ENCODE measurements at regions not wholly inside any gene's neighbourhood (a gene's known extent, or its start where the extent isn't known, plus 50 kb on each side); places are given as distances from the start of the nearest gene placed in this dataset.

GRCh38 chr2:183250061-183250460, 125.8 kb downstream of the NUP35 start:
- no peak for FAIRE-seq
- TF ChIP-seq POLR2A (IDR thresholded peaks at IDR 0.05; ENCODE audit: low read depth, low read length) (no peak), POLR2AphosphoS5 (IDR thresholded peaks at IDR 0.05; ENCODE audit: low read depth, low read length) (no peak), TAF1 (IDR thresholded peaks at IDR 0.05; ENCODE audit: borderline replicate concordance, low read depth, low read length) (no peak)

GRCh38 chr2:183250472-183250871, 126.2 kb downstream of the NUP35 start:
- no peak for FAIRE-seq
- DNase-seq (ENCODE audit: insufficient read length), result no peak
- no peak for TF ChIP-seq POLR2A (IDR thresholded peaks at IDR 0.05; ENCODE audit: low read depth, low read length)
- no peak for TF ChIP-seq TAF1 (IDR thresholded peaks at IDR 0.05; ENCODE audit: borderline replicate concordance, low read depth, low read length)
- no peak for TF ChIP-seq POLR2AphosphoS5 (IDR thresholded peaks at IDR 0.05; ENCODE audit: low read depth, low read length)

More at GRCh38 chr2:183250061-183250460, 125.8 kb downstream of the NUP35 start:
- DNase-seq (ENCODE audit: insufficient read length), result no peak

GRCh38 chr2:183253441-183254130, 129.3 kb downstream of the NUP35 start:
- TF ChIP-seq POLR2AphosphoS5 (IDR thresholded peaks at IDR 0.05; ENCODE audit: low read depth, low read length) (no peak), TAF1 (IDR thresholded peaks at IDR 0.05; ENCODE audit: borderline replicate concordance, low read depth, low read length) (no peak), POLR2A (IDR thresholded peaks at IDR 0.05; ENCODE audit: low read depth, low read length) (no peak)
- no peak for DNase-seq (ENCODE audit: insufficient read length)
- FAIRE-seq, result no peak

- FAIRE-seq (no peak), DNase-seq (ENCODE audit: insufficient read length) (no peak)
- TF ChIP-seq POLR2AphosphoS5 (IDR thresholded peaks at IDR 0.05; ENCODE audit: low read depth, low read length), result no peak
- TF ChIP-seq TAF1 (IDR thresholded peaks at IDR 0.05; ENCODE audit: borderline replicate concordance, low read depth, low read length), result no peak
- TF ChIP-seq POLR2A (IDR thresholded peaks at IDR 0.05; ENCODE audit: low read depth, low read length), result no peak
Measured at GRCh38 chr2:183255411-183255810, 131.2 kb downstream of the NUP35 start.

- no peak for TF ChIP-seq TAF1 (IDR thresholded peaks at IDR 0.05; ENCODE audit: borderline replicate concordance, low read depth, low read length)
- FAIRE-seq, result no peak
- no peak for DNase-seq (ENCODE audit: insufficient read length)
Measured at GRCh38 chr2:183259921-183260320, 135.7 kb downstream of the NUP35 start.

GRCh38 chr2:183260527-183260926, 136.3 kb downstream of the NUP35 start:
- FAIRE-seq, result no peak
- no peak for TF ChIP-seq POLR2A (IDR thresholded peaks at IDR 0.05; ENCODE audit: low read depth, low read length)
- DNase-seq (ENCODE audit: insufficient read length), result no peak

- TF ChIP-seq POLR2A (IDR thresholded peaks at IDR 0.05; ENCODE audit: low read depth, low read length) (no peak), POLR2AphosphoS5 (IDR thresholded peaks at IDR 0.05; ENCODE audit: low read depth, low read length) (no peak), TAF1 (IDR thresholded peaks at IDR 0.05; ENCODE audit: borderline replicate concordance, low read depth, low read length) (no peak)
- DNase-seq (ENCODE audit: insufficient read length) (no peak), FAIRE-seq (no peak)
Measured at GRCh38 chr2:183264890-183265535, 140.8 kb downstream of the NUP35 start.

GRCh38 chr2:183267148-183267827, 143.0 kb downstream of the NUP35 start:
- no peak for FAIRE-seq
- no peak for DNase-seq (ENCODE audit: insufficient read length)
- no peak for TF ChIP-seq TAF1 (IDR thresholded peaks at IDR 0.05; ENCODE audit: borderline replicate concordance, low read depth, low read length)
- no peak for TF ChIP-seq POLR2AphosphoS5 (IDR thresholded peaks at IDR 0.05; ENCODE audit: low read depth, low read length)
- no peak for TF ChIP-seq POLR2A (IDR thresholded peaks at IDR 0.05; ENCODE audit: low read depth, low read length)

GRCh38 chr2:183269956-183270355, 145.7 kb downstream of the NUP35 start:
- DNase-seq (ENCODE audit: insufficient read length), result no peak
- no peak for FAIRE-seq
- no peak for TF ChIP-seq POLR2AphosphoS5 (IDR thresholded peaks at IDR 0.05; ENCODE audit: low read depth, low read length)
- TF ChIP-seq TAF1 (IDR thresholded peaks at IDR 0.05; ENCODE audit: borderline replicate concordance, low read depth, low read length), result no peak
- no peak for TF ChIP-seq POLR2A (IDR thresholded peaks at IDR 0.05; ENCODE audit: low read depth, low read length)

GRCh38 chr2:183283209-183283608, 159.0 kb downstream of the NUP35 start:
- TF ChIP-seq POLR2A (IDR thresholded peaks at IDR 0.05; ENCODE audit: low read depth, low read length) (no peak), POLR2AphosphoS5 (IDR thresholded peaks at IDR 0.05; ENCODE audit: low read depth, low read length) (no peak), TAF1 (IDR thresholded peaks at IDR 0.05; ENCODE audit: borderline replicate concordance, low read depth, low read length) (no peak)
- FAIRE-seq (no peak), DNase-seq (ENCODE audit: insufficient read length) (no peak)

- no peak for TF ChIP-seq POLR2AphosphoS5 (IDR thresholded peaks at IDR 0.05; ENCODE audit: low read depth, low read length)
- TF ChIP-seq POLR2A (IDR thresholded peaks at IDR 0.05; ENCODE audit: low read depth, low read length), result no peak
- TF ChIP-seq TAF1 (IDR thresholded peaks at IDR 0.05; ENCODE audit: borderline replicate concordance, low read depth, low read length), result no peak
- DNase-seq (ENCODE audit: insufficient read length) (no peak), FAIRE-seq (no peak)
Measured at GRCh38 chr2:183284606-183285005, 160.4 kb downstream of the NUP35 start.

- no peak for TF ChIP-seq TAF1 (IDR thresholded peaks at IDR 0.05; ENCODE audit: borderline replicate concordance, low read depth, low read length)
- TF ChIP-seq POLR2A (IDR thresholded peaks at IDR 0.05; ENCODE audit: low read depth, low read length), result no peak
- no peak for TF ChIP-seq POLR2AphosphoS5 (IDR thresholded peaks at IDR 0.05; ENCODE audit: low read depth, low read length)
- DNase-seq (ENCODE audit: insufficient read length) (no peak), FAIRE-seq (no peak)
Measured at GRCh38 chr2:183291436-183291835, 167.2 kb downstream of the NUP35 start.
